IMR-90 (cell line): ENCODE measurements at regions not wholly inside any gene's neighbourhood (a gene's known extent, or its start where the extent isn't known, plus 50 kb on each side); places are given as distances from the start of the nearest gene placed in this dataset.

Experiments used
- FOS ChIP-seq: fragments of 150-350 bp; IDR thresholded peaks from 2 replicates; pipeline ENCODE4 v1.6.1; 2016; ENCODE audit warnings: low read depth, low read length
- POLR2A ChIP-seq: IDR thresholded peaks from 2 replicates; pipeline ENCODE4 v1.6.1; 2012; ENCODE audit warnings: mild to moderate bottlenecking, low read depth, low read length
- TF ChIP-seq, protein P1 (sequence below): fragments of 150-350 bp; IDR thresholded peaks from 2 replicates; pipeline ENCODE4 v1.6.1; 2016; ENCODE audit warnings: low read depth, mild to moderate bottlenecking, low read length, moderate library complexity, borderline replicate concordance
- TF ChIP-seq, protein P2 (sequence below): conservative IDR thresholded peaks from 2 replicates; pipeline ENCODE4 v1.5.1; 2012; ENCODE audit warnings: mild to moderate bottlenecking, low read depth, low read length, improper control_type of control experiment

DNA sequence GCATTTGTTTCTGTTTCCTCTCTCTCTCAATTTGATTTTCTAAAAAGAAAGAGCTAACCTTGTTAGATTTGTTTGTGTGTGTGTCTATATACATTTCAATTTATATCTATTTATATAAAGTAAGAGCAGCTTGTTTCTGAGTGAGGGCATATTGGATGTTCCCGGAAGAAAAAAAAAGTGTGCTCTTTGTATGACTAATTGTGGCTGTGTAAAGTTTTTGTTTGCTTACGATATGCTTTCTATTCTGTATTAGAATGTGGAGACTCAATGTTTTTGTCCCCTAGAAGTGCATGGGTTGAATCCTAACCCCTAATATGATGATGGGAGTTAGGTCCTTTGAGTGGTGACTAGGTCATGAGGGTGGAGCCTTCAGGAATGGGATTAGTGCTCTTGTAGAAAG, 66.6 kb upstream of the C1QTNF9B start:
- no peak for TF ChIP-seq FOS
- no peak for TF ChIP-seq POLR2A
- TF ChIP-seq, protein P1, sequence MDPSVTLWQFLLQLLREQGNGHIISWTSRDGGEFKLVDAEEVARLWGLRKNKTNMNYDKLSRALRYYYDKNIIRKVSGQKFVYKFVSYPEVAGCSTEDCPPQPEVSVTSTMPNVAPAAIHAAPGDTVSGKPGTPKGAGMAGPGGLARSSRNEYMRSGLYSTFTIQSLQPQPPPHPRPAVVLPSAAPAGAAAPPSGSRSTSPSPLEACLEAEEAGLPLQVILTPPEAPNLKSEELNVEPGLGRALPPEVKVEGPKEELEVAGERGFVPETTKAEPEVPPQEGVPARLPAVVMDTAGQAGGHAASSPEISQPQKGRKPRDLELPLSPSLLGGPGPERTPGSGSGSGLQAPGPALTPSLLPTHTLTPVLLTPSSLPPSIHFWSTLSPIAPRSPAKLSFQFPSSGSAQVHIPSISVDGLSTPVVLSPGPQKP, result no peak
- TF ChIP-seq, protein P2, sequence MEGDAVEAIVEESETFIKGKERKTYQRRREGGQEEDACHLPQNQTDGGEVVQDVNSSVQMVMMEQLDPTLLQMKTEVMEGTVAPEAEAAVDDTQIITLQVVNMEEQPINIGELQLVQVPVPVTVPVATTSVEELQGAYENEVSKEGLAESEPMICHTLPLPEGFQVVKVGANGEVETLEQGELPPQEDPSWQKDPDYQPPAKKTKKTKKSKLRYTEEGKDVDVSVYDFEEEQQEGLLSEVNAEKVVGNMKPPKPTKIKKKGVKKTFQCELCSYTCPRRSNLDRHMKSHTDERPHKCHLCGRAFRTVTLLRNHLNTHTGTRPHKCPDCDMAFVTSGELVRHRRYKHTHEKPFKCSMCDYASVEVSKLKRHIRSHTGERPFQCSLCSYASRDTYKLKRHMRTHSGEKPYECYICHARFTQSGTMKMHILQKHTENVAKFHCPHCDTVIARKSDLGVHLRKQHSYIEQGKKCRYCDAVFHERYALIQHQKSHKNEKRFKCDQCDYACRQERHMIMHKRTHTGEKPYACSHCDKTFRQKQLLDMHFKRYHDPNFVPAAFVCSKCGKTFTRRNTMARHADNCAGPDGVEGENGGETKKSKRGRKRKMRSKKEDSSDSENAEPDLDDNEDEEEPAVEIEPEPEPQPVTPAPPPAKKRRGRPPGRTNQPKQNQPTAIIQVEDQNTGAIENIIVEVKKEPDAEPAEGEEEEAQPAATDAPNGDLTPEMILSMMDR, result no peak
